ENCODE measurements at regions not wholly inside any gene's neighbourhood (a gene's known extent, or its start where the extent isn't known, plus 50 kb on each side); places are given as distances from the start of the nearest gene placed in this dataset.
A peak's percentile ranks its signal among the peaks of the same experiment; 100 is the strongest.

DNA sequence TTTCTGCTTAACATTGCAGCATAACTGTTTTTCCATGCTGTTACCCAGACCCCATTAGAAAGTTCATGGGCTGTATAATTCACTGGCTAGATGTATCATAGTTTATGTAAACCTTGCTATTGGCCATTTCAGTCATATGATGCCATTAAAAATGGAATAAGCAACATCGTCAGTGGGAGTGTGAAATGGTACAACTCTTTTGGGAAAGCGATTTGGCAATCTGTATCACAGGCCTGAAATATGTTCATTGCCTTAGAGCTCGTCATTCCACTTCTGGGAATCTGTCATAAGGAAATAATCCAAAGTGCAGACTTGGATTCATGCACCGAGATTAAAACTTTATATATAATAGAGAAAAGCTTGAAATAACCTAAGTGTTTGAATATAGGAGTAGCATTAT is 77.9 kb upstream of the KLF4 start:
- DNase-seq: no peak

DNA sequence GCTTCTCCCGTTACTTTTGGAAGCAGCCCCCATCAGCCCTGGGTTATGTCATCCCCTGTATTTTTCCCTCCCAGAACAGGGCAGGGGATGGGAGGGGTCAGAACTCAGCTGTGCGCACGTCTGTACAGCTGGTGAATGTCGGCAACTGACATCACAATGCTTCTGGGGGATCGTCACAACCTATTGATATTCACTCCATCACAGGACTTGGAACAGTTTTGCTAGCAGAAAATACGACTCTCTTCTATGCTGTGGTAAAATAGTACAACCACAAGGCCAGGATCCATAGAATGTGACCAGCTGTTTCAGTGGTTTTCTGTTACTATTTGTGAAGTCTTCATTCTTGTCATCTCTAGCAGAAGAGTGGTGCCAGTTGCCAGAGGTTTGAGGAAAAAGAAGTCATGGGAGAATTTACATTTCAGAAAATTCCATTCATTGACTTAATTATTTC is 77.1 kb upstream of the KLF4 start:
- no peak for DNase-seq

DNA sequence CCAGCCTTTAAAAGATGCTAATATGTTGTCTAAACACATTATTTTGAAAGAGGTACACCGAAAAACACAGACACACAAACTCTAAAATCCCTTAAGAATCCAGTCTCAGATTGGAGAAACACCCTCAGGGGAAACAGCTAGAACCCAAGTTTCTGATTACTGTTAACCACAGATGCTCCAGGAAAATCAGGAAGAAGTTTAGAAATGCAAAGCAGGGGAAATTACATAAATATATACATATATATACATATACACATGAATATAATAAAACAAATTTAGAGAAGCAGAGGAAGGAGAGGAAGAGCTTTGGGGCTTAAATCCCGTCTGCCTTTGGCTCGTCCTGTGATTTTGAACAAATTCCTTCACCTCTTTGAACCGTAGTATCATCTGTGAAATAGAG is 73.2 kb upstream of the KLF4 start:
- DNase-seq: no peak

DNA sequence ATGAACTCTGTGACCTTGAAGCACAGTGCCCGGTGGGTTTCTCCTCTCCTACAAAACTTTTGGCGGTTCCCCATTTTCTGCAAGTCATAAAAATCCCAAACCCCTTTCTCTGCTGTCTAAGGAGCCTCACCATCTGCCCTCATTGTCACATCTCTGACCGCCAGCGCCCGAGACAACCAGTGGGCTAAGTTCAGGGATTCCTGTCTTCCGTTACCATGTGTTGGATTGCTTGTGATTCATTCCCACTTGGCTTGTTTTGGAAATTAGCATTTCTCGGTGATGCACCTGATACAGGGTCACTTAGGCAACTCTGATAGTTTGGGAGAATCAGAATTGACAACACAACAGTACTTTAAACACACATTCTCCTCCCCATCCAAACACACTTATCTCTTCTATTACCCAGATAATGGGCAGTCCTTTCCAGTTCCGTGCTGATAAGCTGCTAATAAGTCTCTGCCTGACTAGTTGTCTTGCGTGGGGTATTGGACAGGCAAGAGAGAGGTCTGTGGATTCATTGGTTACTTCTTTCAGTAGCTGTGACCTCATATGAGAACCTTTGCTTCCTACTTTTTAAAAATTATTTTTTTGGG is 70.0 kb upstream of the KLF4 start:
- DNase-seq: no peak

DNA sequence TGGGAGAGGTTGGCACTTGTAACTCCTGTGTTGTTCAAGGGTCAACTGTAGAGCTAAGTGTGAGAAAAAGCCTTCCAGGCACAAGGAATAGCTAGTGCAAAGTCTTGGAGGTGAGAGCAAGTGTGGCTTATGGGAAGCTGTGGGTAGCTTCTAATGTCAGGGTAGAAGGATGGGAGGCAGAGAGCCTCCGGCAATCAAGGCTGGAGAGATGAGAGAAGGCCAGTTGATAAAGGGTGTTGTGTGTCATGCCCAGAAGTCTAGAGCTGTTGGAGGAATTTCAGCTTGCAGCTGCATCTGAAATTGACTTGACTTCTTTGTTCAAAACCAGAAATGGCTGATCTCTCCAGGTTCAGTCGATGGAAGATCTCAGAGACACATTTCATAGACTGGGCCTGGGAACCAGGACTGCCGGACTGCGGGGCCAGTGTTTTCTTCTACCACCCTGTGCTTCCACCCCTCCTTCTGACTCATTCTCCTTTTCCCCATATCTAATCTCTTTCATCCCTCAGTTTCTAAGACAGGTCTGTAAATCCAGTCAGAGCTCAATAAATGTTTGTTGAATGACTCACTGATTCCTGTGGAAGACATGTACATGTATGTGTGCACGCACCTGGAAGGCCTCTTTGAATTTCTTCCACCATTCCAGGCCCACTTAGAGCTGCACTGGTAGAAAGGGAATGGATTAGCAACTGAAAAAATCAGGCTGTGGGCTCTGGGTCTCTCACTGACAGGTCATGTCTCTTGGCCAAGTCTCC is 67.8 kb upstream of the KLF4 start:
- DNase-seq: no peak

DNA sequence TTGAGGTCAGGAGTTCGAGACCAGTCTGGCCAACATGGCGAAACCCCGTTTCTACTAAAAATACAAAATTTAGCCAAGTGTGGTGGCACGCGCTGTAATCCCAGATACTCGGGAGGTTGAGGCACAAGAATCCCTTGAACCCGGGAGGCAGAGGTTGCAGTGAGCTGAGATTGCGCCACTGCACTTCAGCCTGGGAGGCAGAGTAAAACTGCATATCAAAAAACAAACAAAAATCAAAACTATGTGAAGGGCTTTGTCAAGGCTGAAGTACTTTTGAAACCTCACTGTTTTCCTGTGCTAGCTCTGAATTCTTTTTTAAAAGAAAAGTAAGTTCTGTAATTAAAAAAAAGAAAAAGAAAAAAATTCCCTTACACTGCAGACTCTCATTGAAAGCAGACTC is 65.1 kb upstream of the KLF4 start:
- no peak for DNase-seq

DNA sequence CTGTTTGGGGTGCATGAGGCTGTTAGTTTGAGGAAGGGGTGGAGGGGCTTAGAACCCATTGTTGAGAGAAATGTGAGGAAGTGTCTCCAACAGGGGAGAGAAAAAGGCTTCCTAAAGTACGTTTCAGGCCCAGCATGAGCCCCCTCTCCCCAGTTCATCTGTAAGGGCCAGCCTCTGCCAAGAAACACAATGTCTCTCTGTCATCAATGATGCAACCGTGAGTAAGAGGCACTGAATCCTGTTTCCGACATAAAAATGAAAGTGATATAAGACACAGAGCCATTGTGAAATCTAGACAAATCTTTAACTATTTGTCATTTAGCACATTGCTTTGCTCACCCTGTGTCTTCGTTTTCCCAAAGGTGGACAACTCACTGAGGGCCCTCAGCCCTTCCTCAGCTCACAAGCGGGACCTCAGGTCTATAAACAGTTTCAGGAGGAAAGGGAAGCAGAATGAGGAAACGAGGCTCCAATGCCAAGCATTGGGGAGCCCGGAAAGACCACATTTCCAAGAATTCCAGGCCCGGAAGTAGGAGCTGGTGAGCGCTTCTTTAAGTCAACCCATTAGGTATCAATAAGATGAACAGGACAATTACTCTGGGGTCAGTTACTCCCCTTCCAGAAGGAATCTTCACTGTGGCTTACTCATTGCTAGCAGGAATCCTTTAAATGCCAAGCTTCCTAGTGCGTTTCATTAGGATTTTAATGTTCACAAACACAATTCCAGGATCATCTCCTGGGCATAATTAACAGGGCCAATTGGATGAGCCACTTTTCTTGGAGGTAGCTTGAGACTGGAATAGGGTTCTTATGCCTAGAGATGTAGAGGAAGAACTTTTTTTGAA is 59.0 kb upstream of the KLF4 start:
- no peak for DNase-seq

DNA sequence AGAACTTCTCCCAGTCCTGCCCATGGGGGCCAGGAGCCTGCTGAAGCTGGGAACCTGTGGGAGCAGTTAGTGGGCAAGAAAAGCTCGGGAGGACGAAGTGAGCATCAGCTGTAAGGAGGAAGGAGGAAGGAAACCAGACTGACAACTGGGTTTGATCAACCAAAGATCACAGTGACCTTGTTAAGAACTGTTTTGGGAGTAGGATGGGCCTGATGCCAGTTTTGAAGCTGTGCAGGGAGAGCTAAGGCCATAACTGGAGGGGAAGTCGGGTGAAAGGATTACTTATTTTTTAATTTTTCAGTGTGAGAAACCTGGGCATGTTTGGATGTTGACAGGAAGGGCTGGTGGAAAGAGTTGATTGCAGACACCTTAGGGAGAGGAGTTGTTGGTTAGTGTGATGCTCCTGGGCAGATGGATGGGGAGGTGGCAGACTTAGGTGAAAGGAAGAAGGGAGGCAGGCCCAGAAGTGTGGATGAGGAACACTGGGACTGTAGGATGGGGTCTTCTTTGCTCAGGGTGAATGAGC is 58.3 kb upstream of the KLF4 start:
- no peak for DNase-seq

DNA sequence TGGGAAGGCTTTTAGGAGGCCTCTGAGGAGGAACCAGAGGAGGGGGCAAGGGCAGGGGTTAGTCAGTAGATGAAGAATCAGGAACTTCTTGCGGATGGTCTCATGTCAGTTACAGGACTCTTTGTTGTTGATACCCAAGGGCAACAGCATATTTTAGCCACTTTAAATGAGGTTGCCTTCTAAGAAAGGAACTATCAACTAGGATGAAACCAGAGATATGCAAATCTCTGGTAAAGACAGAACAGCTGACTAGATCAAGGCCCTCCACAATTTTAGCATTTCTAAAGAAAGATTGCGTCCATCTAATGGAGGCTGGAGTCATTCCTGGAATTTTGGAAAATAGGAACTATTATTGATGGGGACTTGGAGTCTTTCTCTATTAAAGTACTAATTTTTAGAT is 57.7 kb upstream of the KLF4 start:
- no peak for DNase-seq

DNA sequence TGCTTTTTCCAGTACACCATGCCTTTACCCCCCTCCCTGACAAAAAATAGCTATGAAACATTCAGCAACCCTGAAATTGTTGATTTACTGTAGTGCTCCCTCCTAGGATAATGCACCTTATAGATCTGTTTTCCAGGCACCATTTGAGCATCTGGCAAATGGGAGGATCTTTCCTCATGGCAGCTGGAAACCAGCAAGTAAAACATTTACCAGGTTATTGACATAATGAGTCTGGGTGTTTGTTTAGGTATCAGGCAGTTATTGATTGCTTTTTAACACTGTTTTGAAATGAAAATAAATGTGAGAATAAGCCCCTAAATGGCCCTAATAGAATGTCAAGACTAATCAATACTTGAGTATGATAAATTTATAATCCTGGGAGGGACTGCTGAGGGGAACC is 57.3 kb upstream of the KLF4 start:
- no peak for DNase-seq

DNA sequence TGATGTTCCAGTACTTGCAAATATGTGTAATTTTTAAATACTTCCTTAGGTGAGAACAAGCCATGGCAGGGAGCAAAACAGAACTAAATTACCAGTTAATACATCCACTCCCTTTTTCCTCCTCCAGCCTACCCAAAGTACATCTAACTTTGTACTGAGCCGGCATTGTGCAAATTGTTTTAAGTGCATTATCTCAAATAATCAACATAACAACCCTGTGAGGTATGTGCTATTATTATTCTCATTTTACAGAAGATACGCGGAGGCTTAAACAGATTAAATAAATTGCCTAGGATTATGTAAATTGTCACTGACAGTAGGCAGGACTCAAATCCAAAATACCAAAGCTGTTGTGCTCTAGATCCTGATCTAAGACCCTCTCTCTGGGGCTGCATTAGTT is 55.5 kb upstream of the KLF4 start:
- DNase-seq: no peak

DNA sequence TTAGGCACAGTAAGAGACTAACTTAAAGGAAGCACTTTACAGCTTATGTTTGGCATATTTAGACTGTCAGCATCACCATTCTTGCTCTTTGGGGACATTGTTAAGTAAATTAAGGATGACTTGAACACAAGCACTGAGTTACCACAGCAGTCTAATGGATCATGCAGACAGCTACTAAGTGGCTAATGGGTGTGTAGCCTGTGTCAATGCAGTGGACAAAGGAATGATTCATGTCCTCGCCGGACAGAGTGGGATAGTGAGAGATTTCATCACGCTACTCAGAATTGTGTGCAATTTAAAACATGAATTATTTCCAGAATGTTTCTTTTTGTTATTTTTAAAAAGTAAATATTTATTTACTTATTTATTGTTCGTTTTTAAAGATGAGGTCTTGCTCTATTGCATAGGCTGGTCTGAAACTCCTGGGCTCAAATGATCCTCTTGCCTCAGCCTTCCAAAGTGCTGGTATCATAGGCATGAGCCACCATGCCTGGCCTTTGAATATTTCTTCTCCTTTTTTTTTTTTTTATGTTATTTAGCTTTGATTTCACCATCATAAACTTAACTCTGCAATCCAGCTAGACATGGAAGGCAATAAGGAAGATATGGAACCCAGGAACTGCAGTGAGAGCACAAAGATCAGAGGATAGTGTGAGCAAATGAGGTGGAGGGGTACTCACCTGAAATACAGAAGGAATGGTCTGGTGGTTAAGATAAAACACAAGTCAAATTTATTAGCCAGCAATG is 53.0 kb upstream of the KLF4 start:
- no peak for DNase-seq

DNA sequence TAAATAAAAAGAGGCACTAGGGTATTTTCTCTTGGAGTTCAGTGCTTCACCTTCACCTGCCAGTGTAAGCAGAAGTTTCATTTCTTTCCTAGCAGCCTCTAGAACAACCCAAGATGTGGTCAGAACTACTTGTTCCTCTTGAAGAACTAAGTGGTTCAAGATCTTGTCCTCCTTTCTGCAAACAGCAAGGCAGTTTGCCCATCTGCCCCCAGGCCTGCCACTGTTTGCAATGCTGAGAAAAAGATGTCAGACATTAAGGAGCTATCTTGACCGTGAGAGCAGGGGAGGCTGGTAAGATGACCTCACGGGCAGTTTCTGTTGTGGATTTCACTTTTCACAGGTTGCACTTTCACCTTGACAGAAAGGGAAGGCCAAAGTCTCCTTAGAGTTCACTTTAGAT is 52.0 kb upstream of the KLF4 start:
- DNase-seq: no peak

DNA sequence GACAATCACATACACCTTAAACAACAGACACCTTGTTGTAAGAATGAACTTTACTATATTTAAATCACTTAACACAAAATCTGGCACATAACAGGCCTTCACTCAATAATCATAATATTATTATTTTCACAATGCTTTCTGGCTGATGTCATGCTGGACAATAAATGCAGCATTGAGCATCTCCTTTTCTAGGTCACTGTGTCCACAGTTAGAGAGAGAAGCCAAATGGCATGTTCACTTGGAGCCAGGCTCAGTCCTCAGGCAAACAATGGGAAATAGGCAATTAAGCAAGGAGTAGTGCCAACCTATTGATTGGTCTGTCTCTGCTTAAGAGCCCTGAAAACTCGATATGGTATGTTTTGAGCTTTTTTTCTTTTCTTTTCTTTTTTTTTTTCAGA is 50.6 kb upstream of the KLF4 start:
- DNase-seq: peak; percentile 47

DNA sequence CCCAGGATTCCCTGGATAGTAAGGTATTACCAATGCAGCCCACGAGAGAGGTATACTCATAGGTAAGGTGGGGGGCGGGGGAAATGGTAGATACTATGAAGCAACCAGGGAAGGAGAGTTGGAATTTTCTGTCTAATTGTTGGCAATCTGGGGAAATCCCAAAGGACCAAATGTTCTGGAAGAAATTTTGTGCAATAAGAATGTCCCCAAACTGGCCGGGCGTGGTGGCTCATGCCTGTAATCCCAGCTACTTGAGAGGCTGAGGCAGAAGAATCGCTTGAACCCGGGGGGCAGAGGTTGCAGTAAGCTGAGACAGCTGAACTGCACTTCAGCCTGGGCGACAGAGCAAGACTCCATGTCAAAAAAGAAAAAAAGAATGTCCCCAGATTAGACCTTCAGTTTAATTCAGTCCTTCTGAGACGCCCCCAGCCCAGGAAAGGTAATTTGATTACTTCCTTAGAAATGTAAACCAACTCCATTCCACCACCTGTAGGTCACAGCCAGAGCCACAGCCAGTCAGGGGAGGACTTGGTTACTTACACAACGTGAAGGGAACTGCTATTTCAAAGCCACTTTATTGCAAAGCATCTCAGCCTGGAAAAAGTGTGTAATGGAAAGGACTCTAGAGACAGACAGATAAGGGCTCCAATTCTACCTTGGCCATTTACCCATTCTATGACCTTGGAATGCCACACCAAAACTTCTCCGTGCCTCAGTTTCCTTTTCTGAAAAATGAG is 50.0 kb upstream of the KLF4 start:
- DNase-seq: no peak
